Hematopoietic multipotent progenitor cell treated with erythropoietin and hydrocortisone succinate and interleukin-3 and kit ligand, for 15 days (in vitro differentiated cells): ENCODE measurements at regions not wholly inside any gene's neighbourhood (a gene's known extent, or its start where the extent isn't known, plus 50 kb on each side); places are given as distances from the start of the nearest gene placed in this dataset.

Source experiments
- DNase-seq: peaks from one replicate; pipeline ENCODE4 v3.0.0-alpha.2; 2015; ENCODE audit warnings: low spot score

- DNase-seq = no peak
Measured at GRCh38 chr12:94781835-94782234, 131.5 kb upstream of the TMCC3 start.

GRCh38 chr12:94779485-94779884 lies 129.1 kb upstream of the TMCC3 start:
- DNase-seq = no peak

- no peak for DNase-seq
Measured at GRCh38 chr12:94777936-94778335, 127.6 kb upstream of the TMCC3 start.

GRCh38 chr12:94775710-94776109 lies 125.4 kb upstream of the TMCC3 start:
- no peak for DNase-seq

GRCh38 chr12:94771741-94772140 lies 121.4 kb upstream of the TMCC3 start:
- no peak for DNase-seq

GRCh38 chr12:94771199-94771598 lies 120.8 kb upstream of the TMCC3 start:
- DNase-seq = no peak

- no peak for DNase-seq
Measured at GRCh38 chr12:94770791-94771190, 120.4 kb upstream of the TMCC3 start.

GRCh38 chr12:94769776-94770759 lies 119.7 kb upstream of the TMCC3 start:
- DNase-seq = no peak

GRCh38 chr12:94769047-94769420 lies 118.7 kb upstream of the TMCC3 start:
- DNase-seq = no peak

- no peak for DNase-seq
Measured at GRCh38 chr12:94768398-94769046, 118.2 kb upstream of the TMCC3 start.

GRCh38 chr12:94767956-94768355 lies 117.6 kb upstream of the TMCC3 start:
- no peak for DNase-seq

- DNase-seq = no peak
Measured at GRCh38 chr12:94766397-94766796, 116.0 kb upstream of the TMCC3 start.

GRCh38 chr12:94763462-94763861 lies 113.1 kb upstream of the TMCC3 start:
- DNase-seq = no peak

- DNase-seq = no peak
Measured at GRCh38 chr12:94762943-94763342, 112.6 kb upstream of the TMCC3 start.

- no peak for DNase-seq
Measured at GRCh38 chr12:94762259-94762942, 112.0 kb upstream of the TMCC3 start.

GRCh38 chr12:94761559-94761958 lies 111.2 kb upstream of the TMCC3 start:
- no peak for DNase-seq

GRCh38 chr12:94760786-94761185 lies 110.4 kb upstream of the TMCC3 start:
- no peak for DNase-seq

- DNase-seq = no peak
Measured at GRCh38 chr12:94756789-94757188, 106.4 kb upstream of the TMCC3 start.

GRCh38 chr12:94755598-94755997 lies 105.2 kb upstream of the TMCC3 start:
- DNase-seq = no peak

GRCh38 chr12:94754653-94755052 lies 104.3 kb upstream of the TMCC3 start:
- DNase-seq = no peak

- DNase-seq = no peak
Measured at GRCh38 chr12:94753036-94753679, 102.8 kb upstream of the TMCC3 start.

GRCh38 chr12:94750864-94751263 lies 100.5 kb upstream of the TMCC3 start:
- no peak for DNase-seq
